H1 (cell line): ENCODE measurements at regions not wholly inside any gene's neighbourhood (a gene's known extent, or its start where the extent isn't known, plus 50 kb on each side); places are given as distances from the start of the nearest gene placed in this dataset.

Experiments
- MAFK ChIP-seq: IDR thresholded peaks from 2 replicates; pipeline ENCODE4 v1.6.1; 2012; ENCODE audit warnings: low read depth, mild to moderate bottlenecking, improper control_type of control experiment, low read length
- NRF1 ChIP-seq: IDR thresholded peaks from 2 replicates; pipeline ENCODE4 v1.6.1; 2011; ENCODE audit warnings: mild to moderate bottlenecking, low read depth, low read length, improper control_type of control experiment

- no peak for TF ChIP-seq NRF1
- no peak for TF ChIP-seq MAFK
- TF ChIP-seq, all 59 proteins: peak for 0
Measured at GRCh38 chr4:104205116-104205515, 289.6 kb downstream of the CXXC4 start (continued).
